ENCODE measurements at regions not wholly inside any gene's neighbourhood (a gene's known extent, or its start where the extent isn't known, plus 50 kb on each side); places are given as distances from the start of the nearest gene placed in this dataset.

DNA sequence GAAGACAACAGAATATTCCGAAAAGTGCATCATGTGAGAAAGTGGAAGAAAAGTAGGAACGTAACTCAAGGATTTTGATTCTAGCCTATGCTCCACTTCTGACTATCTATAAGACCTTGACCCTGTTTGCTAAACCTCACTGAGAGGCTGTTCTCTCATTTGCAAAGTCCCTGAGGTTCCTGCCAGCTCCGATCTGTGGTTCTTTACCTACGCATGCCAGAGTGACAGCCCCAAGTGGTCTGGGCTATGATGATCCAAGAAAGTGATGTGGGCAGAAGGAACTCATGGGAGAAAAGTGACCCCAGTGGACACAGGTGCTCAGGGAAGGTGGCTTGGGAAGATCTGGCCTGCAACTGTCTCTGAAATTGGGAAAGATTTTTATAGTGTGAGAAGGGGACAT lies 301.1 kb upstream of the CDH11 start:
- ATAC-seq (replicated peaks in 1 of 4) (no peak), DNase-seq (no peak)
- Mint-ChIP-seq H3K4me1 (no peaks in the 10 kb centered on the region), H3K36me3 (no peaks in the 10 kb centered on the region), H3K9me3 (peaks cover 19 to 30% (median 22%) of the 10 kb centered on the region in 3 donors), H3K4me3 (no peak overlapping the region), H3K27me3 (no peaks in the 10 kb centered on the region), H3K27ac (no peak overlapping the region)
- Histone ChIP-seq H3K4me1 (ENCODE audit: control insufficient read depth in 1 of 2, extremely low read depth in 1 of 2, insufficient read depth in 2 of 2, low read length in 2 of 2) (no peaks in the 10 kb centered on the region), H3K27me3 (replicated peaks in 1 of 2; ENCODE audit: control insufficient read depth in 2 of 2, extremely low read depth in 1 of 2, insufficient read depth in 2 of 2, low read length in 1 of 2) (no peaks in the 10 kb centered on the region), H3K36me3 (ENCODE audit: control insufficient read depth in 2 of 2, extremely low read depth in 1 of 2, insufficient read depth in 1 of 2, low read length in 1 of 2) (no peaks in the 10 kb centered on the region), H3K4me3 (ENCODE audit: control insufficient read depth in 1 of 2, extremely low read depth in 1 of 2, low read length in 1 of 2) (no peak overlapping the region), H3K9me3 (no peaks in the 10 kb centered on the region), H3K27ac (ENCODE audit: low read length) (no peak overlapping the region)
- ChIA-PET POLR2A (interaction anchor here in 1 of 2 donors (0.5 kb wide), 1 partner anchor 21 kb away, joined by 7 read pairs; no protein-coding TSS in a partner anchor), CTCF (no interaction called here)
- WGBS (ENCODE audit: insufficient coverage) = 93% methylated on average over 2 of the region's 4 CpGs

DNA sequence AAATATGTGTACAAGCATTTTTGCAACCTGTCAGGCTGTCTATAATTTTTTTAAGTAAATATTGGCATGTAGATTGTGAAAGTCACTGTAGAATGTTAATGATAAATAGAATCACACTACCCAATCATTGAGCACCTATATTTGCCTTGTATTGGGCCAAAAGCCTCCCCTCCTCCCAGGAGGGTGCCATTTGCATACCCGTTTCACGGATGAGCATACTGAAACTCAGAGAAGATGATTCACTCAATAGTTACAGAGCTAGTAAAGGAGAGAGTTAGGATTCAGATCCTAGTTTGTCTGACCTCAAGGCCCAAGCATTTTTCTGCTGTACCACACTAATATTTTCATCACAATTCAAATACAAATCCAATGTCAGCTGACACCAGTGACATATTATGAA lies 299.7 kb upstream of the CDH11 start:
- Histone ChIP-seq H3K27me3 (replicated peaks in 1 of 2; ENCODE audit: control insufficient read depth in 2 of 2, extremely low read depth in 1 of 2, insufficient read depth in 2 of 2, low read length in 1 of 2) (no peaks in the 10 kb centered on the region), H3K9me3 (no peaks in the 10 kb centered on the region), H3K36me3 (ENCODE audit: control insufficient read depth in 2 of 2, extremely low read depth in 1 of 2, insufficient read depth in 1 of 2, low read length in 1 of 2) (no peaks in the 10 kb centered on the region), H3K4me3 (ENCODE audit: control insufficient read depth in 1 of 2, extremely low read depth in 1 of 2, low read length in 1 of 2) (no peak overlapping the region), H3K27ac (ENCODE audit: low read length) (no peak overlapping the region), H3K4me1 (ENCODE audit: control insufficient read depth in 1 of 2, extremely low read depth in 1 of 2, insufficient read depth in 2 of 2, low read length in 2 of 2) (no peaks in the 10 kb centered on the region)
- peaks cover 22 to 30% (median 27%) of the 10 kb centered on the region in 3 donors for H3K9me3 Mint-ChIP-seq
- no peaks in the 10 kb centered on the region for H3K36me3 Mint-ChIP-seq
- H3K27me3 Mint-ChIP-seq = no peaks in the 10 kb centered on the region
- no peak for ATAC-seq (replicated peaks in 1 of 4)
- H3K4me1 Mint-ChIP-seq = no peaks in the 10 kb centered on the region
- WGBS (ENCODE audit: insufficient coverage) = no CpG with 5 or more reads among the region's 2 CpGs
- ChIA-PET POLR2A (no interaction called here), CTCF (no interaction called here)
- DNase-seq = no peak
- no peak overlapping the region for H3K27ac Mint-ChIP-seq
- no peak overlapping the region for H3K4me3 Mint-ChIP-seq

DNA sequence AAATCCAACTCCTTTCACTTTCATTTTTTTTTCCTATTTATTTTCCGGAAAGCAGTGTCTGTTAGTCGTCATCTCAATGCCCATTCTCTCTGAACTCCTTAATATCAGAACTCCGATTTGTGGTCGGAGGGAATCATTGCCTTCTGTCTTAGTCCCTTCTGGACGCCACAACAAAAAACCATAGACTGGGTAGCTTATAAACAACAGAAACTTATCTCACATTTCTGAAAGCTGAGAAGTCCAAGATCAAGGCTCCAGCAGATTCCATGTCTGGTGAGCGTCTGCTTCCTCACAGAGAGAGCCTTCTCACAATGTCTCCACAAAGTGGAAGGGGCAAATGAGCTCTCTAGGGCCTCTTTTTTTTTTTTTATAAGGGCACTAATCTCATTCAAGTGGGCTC lies 296.6 kb upstream of the CDH11 start:
- H3K9me3 ChIP-seq = no peaks in the 10 kb centered on the region
- WGBS (ENCODE audit: insufficient coverage) = 89% methylated on average over 5 of the region's 6 CpGs
- POLR2A ChIA-PET = no interaction called here
- H3K4me1 ChIP-seq (ENCODE audit: control insufficient read depth in 1 of 2, extremely low read depth in 1 of 2, insufficient read depth in 2 of 2, low read length in 2 of 2) = no peaks in the 10 kb centered on the region
- H3K27ac Mint-ChIP-seq = no peak overlapping the region
- no peaks in the 10 kb centered on the region for H3K4me1 Mint-ChIP-seq
- peaks cover 12 to 26% (median 21%) of the 10 kb centered on the region in 3 donors for H3K9me3 Mint-ChIP-seq
- no peaks in the 10 kb centered on the region for H3K36me3 Mint-ChIP-seq
- CTCF ChIA-PET = interaction anchor here in 1 of 2 donors (0.6 kb wide), 1 partner anchor 9 kb away, joined by 3 read pairs; no protein-coding TSS in a partner anchor
- ATAC-seq (replicated peaks in 1 of 4) (no peak), DNase-seq (no peak)
- no peaks in the 10 kb centered on the region for H3K27me3 Mint-ChIP-seq
- no peaks in the 10 kb centered on the region for H3K36me3 ChIP-seq (ENCODE audit: control insufficient read depth in 2 of 2, extremely low read depth in 1 of 2, insufficient read depth in 1 of 2, low read length in 1 of 2)
- no peaks in the 10 kb centered on the region for H3K27me3 ChIP-seq (replicated peaks in 1 of 2; ENCODE audit: control insufficient read depth in 2 of 2, extremely low read depth in 1 of 2, insufficient read depth in 2 of 2, low read length in 1 of 2)
- no peak overlapping the region for H3K4me3 ChIP-seq (ENCODE audit: control insufficient read depth in 1 of 2, extremely low read depth in 1 of 2, low read length in 1 of 2)
- H3K27ac ChIP-seq (ENCODE audit: low read length) = no peak overlapping the region
- H3K4me3 Mint-ChIP-seq = no peak overlapping the region

- H3K27me3 Mint-ChIP-seq = no peaks in the 10 kb centered on the region
- H3K4me3 ChIP-seq (ENCODE audit: control insufficient read depth in 1 of 2, extremely low read depth in 1 of 2, low read length in 1 of 2) = no peak overlapping the region
- no peak overlapping the region for H3K27ac Mint-ChIP-seq
- H3K4me1 Mint-ChIP-seq = no peaks in the 10 kb centered on the region
- H3K4me3 Mint-ChIP-seq = no peak overlapping the region
- no CpG with 5 or more reads among the region's 3 CpGs for whole genome bisulfite sequencing (ENCODE audit: insufficient coverage)
- ChIA-PET CTCF (no interaction called here), POLR2A (no interaction called here)
- ATAC-seq (replicated peaks in 1 of 4) (no peak), DNase-seq (no peak)
- H3K9me3 Mint-ChIP-seq = peaks cover 14 to 29% (median 29%) of the 10 kb centered on the region in 3 donors
- no peaks in the 10 kb centered on the region for H3K36me3 ChIP-seq (ENCODE audit: control insufficient read depth in 2 of 2, extremely low read depth in 1 of 2, insufficient read depth in 1 of 2, low read length in 1 of 2)
- no peak overlapping the region for H3K27ac ChIP-seq (ENCODE audit: low read length)
- H3K36me3 Mint-ChIP-seq = no peaks in the 10 kb centered on the region
- no peaks in the 10 kb centered on the region for H3K4me1 ChIP-seq (ENCODE audit: control insufficient read depth in 1 of 2, extremely low read depth in 1 of 2, insufficient read depth in 2 of 2, low read length in 2 of 2)
- H3K9me3 ChIP-seq = no peaks in the 10 kb centered on the region
- H3K27me3 ChIP-seq (replicated peaks in 1 of 2; ENCODE audit: control insufficient read depth in 2 of 2, extremely low read depth in 1 of 2, insufficient read depth in 2 of 2, low read length in 1 of 2) = no peaks in the 10 kb centered on the region
Measured at GRCh38 chr16:65415460-65415859, 293.6 kb upstream of the CDH11 start.

DNA sequence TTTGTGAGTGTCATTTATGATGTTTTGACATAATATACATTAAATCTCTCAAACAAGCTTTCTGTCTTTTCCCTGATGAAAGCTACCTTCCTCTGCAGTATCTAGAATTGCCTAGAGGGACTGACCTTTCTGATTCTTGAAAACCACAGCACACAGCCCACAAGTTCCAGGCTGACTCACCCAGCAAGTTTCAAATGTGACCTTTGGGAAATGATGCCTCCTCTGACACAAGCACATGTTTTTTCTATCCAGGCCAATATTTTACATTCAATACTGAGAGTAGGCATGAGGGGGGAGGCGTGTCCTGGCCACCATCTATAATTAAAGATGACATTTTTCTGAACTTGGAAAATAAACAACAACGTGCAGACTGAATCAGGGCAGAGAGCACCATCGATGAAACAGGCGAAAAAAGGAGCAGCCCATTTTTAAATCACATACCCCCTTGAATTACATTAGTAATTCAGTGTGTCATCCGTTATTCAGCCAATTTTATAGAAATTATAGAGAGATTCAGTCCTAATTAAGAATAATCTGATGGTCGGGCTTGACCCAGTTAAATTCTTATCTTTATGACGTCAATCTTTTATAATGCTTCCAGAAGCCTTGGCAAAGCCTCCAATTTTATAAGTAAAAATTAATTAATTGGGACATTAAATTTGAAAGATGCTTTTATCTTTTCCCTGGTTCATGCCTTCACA lies 292.6 kb upstream of the CDH11 start:
- Histone ChIP-seq H3K9me3 (no peaks in the 10 kb centered on the region), H3K36me3 (ENCODE audit: control insufficient read depth in 2 of 2, extremely low read depth in 1 of 2, insufficient read depth in 1 of 2, low read length in 1 of 2) (no peaks in the 10 kb centered on the region), H3K4me1 (ENCODE audit: control insufficient read depth in 1 of 2, extremely low read depth in 1 of 2, insufficient read depth in 2 of 2, low read length in 2 of 2) (no peaks in the 10 kb centered on the region), H3K4me3 (ENCODE audit: control insufficient read depth in 1 of 2, extremely low read depth in 1 of 2, low read length in 1 of 2) (no peak overlapping the region), H3K27me3 (replicated peaks in 1 of 2; ENCODE audit: control insufficient read depth in 2 of 2, extremely low read depth in 1 of 2, insufficient read depth in 2 of 2, low read length in 1 of 2) (no peaks in the 10 kb centered on the region), H3K27ac (ENCODE audit: low read length) (no peak overlapping the region)
- Mint-ChIP-seq H3K4me1 (no peaks in the 10 kb centered on the region), H3K27ac (no peak overlapping the region), H3K36me3 (no peaks in the 10 kb centered on the region), H3K9me3 (peaks cover 14 to 27% (median 26%) of the 10 kb centered on the region in 3 donors), H3K4me3 (no peak overlapping the region), H3K27me3 (no peaks in the 10 kb centered on the region)
- ATAC-seq (replicated peaks in 1 of 4) (no peak), DNase-seq (no peak)
- POLR2A ChIA-PET = no interaction called here
- CTCF ChIA-PET = no interaction called here
- no CpG with 5 or more reads among the region's 7 CpGs for WGBS (ENCODE audit: insufficient coverage)

DNA sequence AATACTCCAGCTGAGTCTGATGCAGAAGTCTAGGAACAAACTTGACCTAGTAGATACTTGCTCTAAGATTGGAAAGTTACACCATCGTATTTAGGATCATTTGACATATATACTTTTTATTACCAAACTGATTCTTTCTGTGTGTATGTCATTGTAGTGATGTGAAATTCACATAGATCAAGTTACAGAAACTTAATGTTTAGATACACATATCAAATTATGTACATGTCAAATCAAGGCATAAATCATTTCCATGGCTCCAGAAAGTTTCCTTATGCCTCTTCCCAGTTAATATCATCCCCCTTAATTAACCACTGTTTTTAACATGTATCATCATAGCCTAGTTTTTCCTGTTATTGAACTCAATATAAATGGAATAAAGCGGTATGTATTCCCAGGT lies 292.0 kb upstream of the CDH11 start:
- Histone ChIP-seq H3K4me1 (ENCODE audit: control insufficient read depth in 1 of 2, extremely low read depth in 1 of 2, insufficient read depth in 2 of 2, low read length in 2 of 2) (no peaks in the 10 kb centered on the region), H3K27me3 (replicated peaks in 1 of 2; ENCODE audit: control insufficient read depth in 2 of 2, extremely low read depth in 1 of 2, insufficient read depth in 2 of 2, low read length in 1 of 2) (no peaks in the 10 kb centered on the region), H3K36me3 (ENCODE audit: control insufficient read depth in 2 of 2, extremely low read depth in 1 of 2, insufficient read depth in 1 of 2, low read length in 1 of 2) (no peaks in the 10 kb centered on the region), H3K9me3 (no peaks in the 10 kb centered on the region), H3K27ac (ENCODE audit: low read length) (no peak overlapping the region), H3K4me3 (ENCODE audit: control insufficient read depth in 1 of 2, extremely low read depth in 1 of 2, low read length in 1 of 2) (no peak overlapping the region)
- POLR2A ChIA-PET = no interaction called here
- Mint-ChIP-seq H3K9me3 (peaks cover 11 to 22% (median 21%) of the 10 kb centered on the region in 3 donors), H3K4me3 (no peak overlapping the region), H3K36me3 (no peaks in the 10 kb centered on the region), H3K4me1 (no peaks in the 10 kb centered on the region), H3K27ac (no peak overlapping the region), H3K27me3 (no peaks in the 10 kb centered on the region)
- no peak for DNase-seq
- no peak for ATAC-seq (replicated peaks in 1 of 4)
- CTCF ChIA-PET = no interaction called here
- no CpG with 5 or more reads among the region's 2 CpGs for WGBS (ENCODE audit: insufficient coverage)

- Mint-ChIP-seq H3K27ac (no peak overlapping the region), H3K4me3 (no peak overlapping the region), H3K4me1 (no peaks in the 10 kb centered on the region), H3K27me3 (no peaks in the 10 kb centered on the region), H3K9me3 (peaks cover 9 to 16% (median 15%) of the 10 kb centered on the region in 3 donors), H3K36me3 (no peaks in the 10 kb centered on the region)
- H3K36me3 ChIP-seq (ENCODE audit: control insufficient read depth in 2 of 2, extremely low read depth in 1 of 2, insufficient read depth in 1 of 2, low read length in 1 of 2) = no peaks in the 10 kb centered on the region
- ChIA-PET CTCF (no interaction called here), POLR2A (no interaction called here)
- WGBS (ENCODE audit: insufficient coverage) = 50% methylated on average over 2 of the region's 4 CpGs
- H3K27ac ChIP-seq (ENCODE audit: low read length) = no peak overlapping the region
- H3K4me3 ChIP-seq (ENCODE audit: control insufficient read depth in 1 of 2, extremely low read depth in 1 of 2, low read length in 1 of 2) = no peak overlapping the region
- no peak for DNase-seq
- H3K4me1 ChIP-seq (ENCODE audit: control insufficient read depth in 1 of 2, extremely low read depth in 1 of 2, insufficient read depth in 2 of 2, low read length in 2 of 2) = no peaks in the 10 kb centered on the region
- H3K27me3 ChIP-seq (replicated peaks in 1 of 2; ENCODE audit: control insufficient read depth in 2 of 2, extremely low read depth in 1 of 2, insufficient read depth in 2 of 2, low read length in 1 of 2) = no peaks in the 10 kb centered on the region
- no peaks in the 10 kb centered on the region for H3K9me3 ChIP-seq
- no peak for ATAC-seq (replicated peaks in 1 of 4)
Measured at GRCh38 chr16:65410801-65411200, 288.9 kb upstream of the CDH11 start.

Measured in T-cell (primary cell).